HG03571 (cell line): ENCODE measurements at regions not wholly inside any gene's neighbourhood (a gene's known extent, or its start where the extent isn't known, plus 50 kb on each side); places are given as distances from the start of the nearest gene placed in this dataset.

ENCODE experiments used
- ATAC-seq: cut with Tn5 transposase; IDR thresholded peaks from one replicate; pipeline ENCODE4 v1.9.1; 2021; ENCODE audit not compliant: unreplicated experiment

GRCh38 chr6:163630572-163630971 lies 216.1 kb downstream of the QKI start:
- no peak for ATAC-seq

- no peak for ATAC-seq
Observed at GRCh38 chr6:163630096-163630495, 215.6 kb downstream of the QKI start.
